ENCODE measurements at regions not wholly inside any gene's neighbourhood (a gene's known extent, or its start where the extent isn't known, plus 50 kb on each side); places are given as distances from the start of the nearest gene placed in this dataset.

DNA sequence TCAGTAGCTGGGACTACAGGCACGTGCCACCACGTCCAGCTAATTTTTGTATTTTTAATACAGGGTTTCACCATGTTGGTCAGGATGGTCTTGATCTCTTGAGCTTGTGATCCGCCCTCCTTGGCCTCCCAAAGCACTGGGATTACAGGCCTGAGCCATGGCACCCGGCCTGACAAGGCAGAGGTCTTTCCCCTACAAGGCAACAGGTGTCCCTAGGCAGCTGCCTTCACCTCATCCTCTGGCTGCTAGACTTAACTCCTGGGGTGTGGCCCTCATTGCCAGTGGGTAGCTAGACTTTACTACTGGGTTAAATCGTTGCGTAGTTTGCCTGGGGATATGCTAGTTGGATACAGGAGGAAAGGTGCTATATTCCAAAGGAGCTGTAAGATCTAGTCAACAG lies 81.4 kb downstream of the CHRD start:
- Histone ChIP-seq H3K9me3 (ENCODE audit: insufficient read depth, low read length) (no peaks in the 10 kb centered on the region; the same call in 1 of the 2 replicates), H3K36me3 (ENCODE audit: insufficient read depth, insufficient read length, low read length) (no peaks in the 10 kb centered on the region), H3K4me1 (ENCODE audit: insufficient read depth, insufficient read length) (peaks cover 4% of the 10 kb centered on the region), H3K9ac (ENCODE audit: insufficient read length, low read depth) (no peak overlapping the region), H3K4me3 (ENCODE audit: insufficient read length, low read depth) (no peak overlapping the region), H3K27me3 (ENCODE audit: insufficient read depth, insufficient read length) (no peaks in the 10 kb centered on the region)
- DNase-seq (ENCODE audit: low read depth, low spot score) = no peak
- TF ChIP-seq YY1 (IDR thresholded peaks at IDR 0.05; ENCODE audit: insufficient read depth, insufficient read length) = no peak
- no peak for TF ChIP-seq SUZ12 (IDR thresholded peaks at IDR 0.05; ENCODE audit: extremely low read depth, insufficient read depth, insufficient read length)
- no peak for TF ChIP-seq ZNF274 (IDR thresholded peaks at IDR 0.05; ENCODE audit: low read depth, low read length)

GRCh38 chr3:184465883-184466412 lies 86.1 kb downstream of the CHRD start:
- H3K27me3 ChIP-seq (ENCODE audit: insufficient read depth, insufficient read length) = no peaks in the 10 kb centered on the region
- H3K4me1 ChIP-seq (ENCODE audit: insufficient read depth, insufficient read length) = peaks cover 12% of the 10 kb centered on the region
- H3K9me3 ChIP-seq (ENCODE audit: insufficient read depth, low read length) = no peaks in the 10 kb centered on the region
- TF ChIP-seq ZNF274 (IDR thresholded peaks at IDR 0.05; ENCODE audit: low read depth, low read length) = no peak
- TF ChIP-seq SUZ12 (IDR thresholded peaks at IDR 0.05; ENCODE audit: extremely low read depth, insufficient read depth, insufficient read length) = no peak
- TF ChIP-seq YY1 (IDR thresholded peaks at IDR 0.05; ENCODE audit: insufficient read depth, insufficient read length) = no peak
- no peak overlapping the region for H3K4me3 ChIP-seq (ENCODE audit: insufficient read length, low read depth)
- no peak for DNase-seq (ENCODE audit: low read depth, low spot score)
- no peaks in the 10 kb centered on the region for H3K36me3 ChIP-seq (ENCODE audit: insufficient read depth, insufficient read length, low read length)
- H3K9ac ChIP-seq (ENCODE audit: insufficient read length, low read depth) = peak overlapping the region; percentile 36

DNA sequence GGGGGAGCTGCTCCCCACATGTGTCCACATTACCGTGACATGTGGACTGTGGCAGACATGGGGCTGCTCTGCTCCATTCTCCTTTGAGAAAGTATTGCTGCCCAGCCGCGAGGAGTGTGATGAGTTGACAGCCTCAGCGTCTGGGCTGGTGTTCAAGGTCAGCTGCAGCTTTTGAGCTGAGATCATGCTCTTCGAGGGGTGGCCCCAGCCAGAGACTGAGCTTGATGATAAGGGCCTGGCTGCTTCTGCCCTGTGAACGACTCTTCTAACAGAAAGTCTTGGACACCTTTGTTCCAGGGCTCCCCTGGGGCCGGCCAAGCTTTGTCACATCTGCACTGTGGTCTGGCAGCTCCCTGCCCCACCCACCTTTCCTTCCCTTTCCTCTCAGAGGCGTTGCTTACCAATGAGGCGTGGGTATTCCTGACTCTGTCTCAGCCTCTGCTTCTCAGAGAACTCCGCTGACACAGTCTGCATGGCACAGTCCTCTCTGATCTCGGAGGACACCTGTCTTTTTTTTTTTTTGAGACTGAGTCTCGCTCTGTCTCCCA lies 86.6 kb downstream of the CHRD start:
- Histone ChIP-seq H3K9ac (ENCODE audit: insufficient read length, low read depth) (peak overlapping the region; percentile 36), H3K4me1 (ENCODE audit: insufficient read depth, insufficient read length) (peaks cover 12% of the 10 kb centered on the region), H3K4me3 (ENCODE audit: insufficient read length, low read depth) (no peak overlapping the region), H3K36me3 (ENCODE audit: insufficient read depth, insufficient read length, low read length) (no peaks in the 10 kb centered on the region), H3K9me3 (ENCODE audit: insufficient read depth, low read length) (no peaks in the 10 kb centered on the region), H3K27me3 (ENCODE audit: insufficient read depth, insufficient read length) (no peaks in the 10 kb centered on the region)
- no peak for DNase-seq (ENCODE audit: low read depth, low spot score)
- TF ChIP-seq SUZ12 (IDR thresholded peaks at IDR 0.05; ENCODE audit: extremely low read depth, insufficient read depth, insufficient read length) = no peak
- TF ChIP-seq ZNF274 (IDR thresholded peaks at IDR 0.05; ENCODE audit: low read depth, low read length) = no peak
- TF ChIP-seq YY1 (IDR thresholded peaks at IDR 0.05; ENCODE audit: insufficient read depth, insufficient read length) = no peak

DNA sequence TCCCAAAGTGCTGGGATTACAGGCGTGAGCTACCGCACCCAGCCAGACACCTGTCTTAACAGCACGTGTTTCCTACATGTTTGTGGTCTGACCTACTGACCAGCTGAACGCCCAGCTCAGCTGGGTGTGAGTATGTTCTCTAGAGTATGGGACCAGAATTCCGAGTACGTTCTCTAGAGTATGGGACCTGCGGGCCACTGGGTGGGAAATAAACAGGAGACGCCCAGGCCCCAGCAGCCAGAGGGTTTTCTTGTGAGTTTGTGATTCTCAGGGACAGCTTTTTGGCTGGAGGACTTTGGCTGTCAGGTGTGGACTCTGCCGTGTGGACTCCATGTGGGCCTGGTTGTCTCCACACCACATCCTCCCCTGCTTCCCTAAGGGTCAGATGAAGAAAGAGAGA lies 87.3 kb downstream of the CHRD start:
- H3K27me3 ChIP-seq (ENCODE audit: insufficient read depth, insufficient read length) = no peaks in the 10 kb centered on the region
- H3K9me3 ChIP-seq (ENCODE audit: insufficient read depth, low read length) = no peaks in the 10 kb centered on the region
- no peaks in the 10 kb centered on the region for H3K36me3 ChIP-seq (ENCODE audit: insufficient read depth, insufficient read length, low read length)
- TF ChIP-seq SUZ12 (IDR thresholded peaks at IDR 0.05; ENCODE audit: extremely low read depth, insufficient read depth, insufficient read length) (no peak), ZNF274 (IDR thresholded peaks at IDR 0.05; ENCODE audit: low read depth, low read length) (no peak)
- no peak for DNase-seq (ENCODE audit: low read depth, low spot score)
- no peak overlapping the region for H3K4me3 ChIP-seq (ENCODE audit: insufficient read length, low read depth)
- H3K9ac ChIP-seq (ENCODE audit: insufficient read length, low read depth) = no peak overlapping the region
- H3K4me1 ChIP-seq (ENCODE audit: insufficient read depth, insufficient read length) = peaks cover 12% of the 10 kb centered on the region

DNA sequence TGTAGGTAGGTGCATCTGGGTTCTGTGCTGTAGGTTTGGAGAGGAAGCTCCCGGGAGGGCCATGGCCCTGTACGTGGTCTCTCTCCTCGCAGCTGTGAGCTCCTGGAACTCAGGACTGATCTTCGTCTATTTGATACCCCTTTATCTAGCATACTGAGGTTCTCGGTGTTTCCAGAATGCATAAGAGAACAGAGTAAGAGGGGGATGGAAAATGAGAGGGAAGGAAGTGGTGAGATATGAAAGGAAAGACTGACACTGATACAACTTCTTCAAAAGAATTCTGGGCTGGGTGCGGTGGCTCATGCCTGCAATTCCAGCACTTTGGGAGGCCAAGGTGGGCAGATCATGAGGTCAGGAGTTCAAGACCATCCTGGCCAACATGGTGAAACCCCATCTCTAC lies 90.7 kb downstream of the CHRD start:
- H3K4me1 ChIP-seq (ENCODE audit: insufficient read depth, insufficient read length) = peaks cover 12% of the 10 kb centered on the region
- H3K36me3 ChIP-seq (ENCODE audit: insufficient read depth, insufficient read length, low read length) = no peaks in the 10 kb centered on the region
- no peak for TF ChIP-seq ZNF274 (IDR thresholded peaks at IDR 0.05; ENCODE audit: low read depth, low read length)
- no peak for TF ChIP-seq SUZ12 (IDR thresholded peaks at IDR 0.05; ENCODE audit: extremely low read depth, insufficient read depth, insufficient read length)
- no peak for TF ChIP-seq YY1 (IDR thresholded peaks at IDR 0.05; ENCODE audit: insufficient read depth, insufficient read length)

GRCh38 chr3:184471439-184471838 lies 90.1 kb upstream of the EPHB3 start:
- H3K9me3 ChIP-seq (ENCODE audit: insufficient read depth, low read length) = no peaks in the 10 kb centered on the region
- H3K9ac ChIP-seq (ENCODE audit: insufficient read length, low read depth) = no peak overlapping the region
- H3K27me3 ChIP-seq (ENCODE audit: insufficient read depth, insufficient read length) = no peaks in the 10 kb centered on the region
- H3K4me1 ChIP-seq (ENCODE audit: insufficient read depth, insufficient read length) = peaks cover 6% of the 10 kb centered on the region
- no peak overlapping the region for H3K4me3 ChIP-seq (ENCODE audit: insufficient read length, low read depth)
- DNase-seq (ENCODE audit: low read depth, low spot score) = no peak
- TF ChIP-seq SUZ12 (IDR thresholded peaks at IDR 0.05; ENCODE audit: extremely low read depth, insufficient read depth, insufficient read length) (no peak), ZNF274 (IDR thresholded peaks at IDR 0.05; ENCODE audit: low read depth, low read length) (no peak), YY1 (IDR thresholded peaks at IDR 0.05; ENCODE audit: insufficient read depth, insufficient read length) (no peak)
- no peaks in the 10 kb centered on the region for H3K36me3 ChIP-seq (ENCODE audit: insufficient read depth, insufficient read length, low read length)

More for the DNA sequence above, 90.7 kb downstream of the CHRD start:
- no peak overlapping the region for H3K4me3 ChIP-seq (ENCODE audit: insufficient read length, low read depth)
- H3K9ac ChIP-seq (ENCODE audit: insufficient read length, low read depth) = no peak overlapping the region
- no peaks in the 10 kb centered on the region for H3K9me3 ChIP-seq (ENCODE audit: insufficient read depth, low read length)
- no peak for DNase-seq (ENCODE audit: low read depth, low spot score)
- no peaks in the 10 kb centered on the region for H3K27me3 ChIP-seq (ENCODE audit: insufficient read depth, insufficient read length)

GRCh38 chr3:184472723-184473428 lies 88.7 kb upstream of the EPHB3 start:
- Histone ChIP-seq H3K9ac (ENCODE audit: insufficient read length, low read depth) (no peak overlapping the region), H3K9me3 (ENCODE audit: insufficient read depth, low read length) (no peaks in the 10 kb centered on the region), H3K4me3 (ENCODE audit: insufficient read length, low read depth) (no peak overlapping the region), H3K36me3 (ENCODE audit: insufficient read depth, insufficient read length, low read length) (no peaks in the 10 kb centered on the region), H3K27me3 (ENCODE audit: insufficient read depth, insufficient read length) (no peaks in the 10 kb centered on the region), H3K4me1 (ENCODE audit: insufficient read depth, insufficient read length) (peaks cover 6% of the 10 kb centered on the region)
- no peak for DNase-seq (ENCODE audit: low read depth, low spot score)
- TF ChIP-seq ZNF274 (IDR thresholded peaks at IDR 0.05; ENCODE audit: low read depth, low read length) (no peak), YY1 (IDR thresholded peaks at IDR 0.05; ENCODE audit: insufficient read depth, insufficient read length) (no peak), SUZ12 (IDR thresholded peaks at IDR 0.05; ENCODE audit: extremely low read depth, insufficient read depth, insufficient read length) (no peak)

All from NT2/D1 (cell line).